IgD-negative memory B cell (primary cell): ENCODE measurements at regions not wholly inside any gene's neighbourhood (a gene's known extent, or its start where the extent isn't known, plus 50 kb on each side); places are given as distances from the start of the nearest gene placed in this dataset.
"Not testable (repeated sequence)": the region's sequence is repeated elsewhere in the genome, so short reads cannot be mapped to it uniquely, and the experiment has no call there.

Experiments
- H3K27ac Mint-ChIP-seq, 3 donors: one replicate each; pipeline ENCODE4 v1.8.0; 2020 to 2022; ENCODE audit warnings: mild to moderate bottlenecking in 3 of 3, mixed read lengths in 3 of 3, moderate library complexity in 1 of 3
- H3K27me3 Mint-ChIP-seq: one replicate; pipeline ENCODE4 v1.8.0; 2021; ENCODE audit warnings: mixed read lengths
- H3K36me3 Mint-ChIP-seq: one replicate; pipeline ENCODE4 v1.8.0; 2020; ENCODE audit warnings: mild to moderate bottlenecking, mixed read lengths
- H3K4me1 Mint-ChIP-seq, 3 donors: one replicate each; pipeline ENCODE4 v1.8.0; 2020 to 2022; ENCODE audit warnings: mixed read lengths in 3 of 3, mild to moderate bottlenecking in 1 of 3
- H3K4me3 Mint-ChIP-seq, 4 donors: one replicate each; pipeline ENCODE4 v1.8.0; 2020 to 2022; ENCODE audit warnings: mild to moderate bottlenecking in 4 of 4, mixed read lengths in 4 of 4, moderate library complexity in 3 of 4
- H3K9me3 Mint-ChIP-seq, 3 donors: one replicate each; pipeline ENCODE4 v1.8.0; 2020 to 2021; ENCODE audit warnings: mixed read lengths in 3 of 3, mild to moderate bottlenecking in 1 of 3

- Mint-ChIP-seq H3K4me3 (no peak overlapping the region), H3K27ac (no peak overlapping the region), H3K4me1 (no peaks in the 10 kb centered on the region), H3K27me3 (peaks cover 1% of the 10 kb centered on the region), H3K9me3 (peaks cover 0 to 1% (median 0%) of the 10 kb centered on the region in 3 donors), H3K36me3 (no peaks in the 10 kb centered on the region)
These were observed 59.8 kb upstream of the C5orf63 start for GRCh38 chr5:127133071-127133470.

- Mint-ChIP-seq H3K36me3 (no peaks in the 10 kb centered on the region), H3K4me3 (no peak overlapping the region), H3K4me1 (peaks cover 0 to 2% (median 0%) of the 10 kb centered on the region in 3 donors), H3K9me3 (peaks cover 0 to 1% (median 0%) of the 10 kb centered on the region in 3 donors), H3K27me3 (peaks cover 10% of the 10 kb centered on the region), H3K27ac (no peak overlapping the region)
These were observed 63.6 kb upstream of the C5orf63 start for GRCh38 chr5:127136908-127137307.

DNA sequence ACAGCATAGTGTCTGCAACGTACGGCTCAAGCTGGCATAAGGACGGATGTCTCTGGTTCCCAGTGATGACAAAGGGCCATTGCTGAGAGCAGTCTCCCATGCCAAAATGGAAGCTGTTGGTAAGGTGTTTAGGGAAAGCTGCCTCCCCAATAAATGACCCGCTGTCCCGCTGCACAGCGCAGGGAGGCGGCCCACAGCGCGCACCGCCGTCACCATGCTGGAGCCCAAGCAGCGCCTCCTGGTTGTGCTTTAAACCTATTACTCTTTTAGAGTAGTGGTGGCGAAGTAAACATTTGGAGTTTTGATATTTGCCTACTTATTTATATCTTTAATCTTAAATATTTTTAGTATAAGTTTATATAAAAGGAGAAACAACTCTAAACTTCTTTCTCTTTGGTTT lies 70.4 kb upstream of the C5orf63 start:
- Mint-ChIP-seq H3K36me3 (no peaks in the 10 kb centered on the region), H3K27ac (no peak overlapping the region), H3K27me3 (peaks cover 11% of the 10 kb centered on the region), H3K4me1 (peaks cover 0 to 2% (median 0%) of the 10 kb centered on the region in 3 donors), H3K9me3 (peaks cover 0 to 2% (median 2%) of the 10 kb centered on the region in 3 donors), H3K4me3 (no peak overlapping the region)

DNA sequence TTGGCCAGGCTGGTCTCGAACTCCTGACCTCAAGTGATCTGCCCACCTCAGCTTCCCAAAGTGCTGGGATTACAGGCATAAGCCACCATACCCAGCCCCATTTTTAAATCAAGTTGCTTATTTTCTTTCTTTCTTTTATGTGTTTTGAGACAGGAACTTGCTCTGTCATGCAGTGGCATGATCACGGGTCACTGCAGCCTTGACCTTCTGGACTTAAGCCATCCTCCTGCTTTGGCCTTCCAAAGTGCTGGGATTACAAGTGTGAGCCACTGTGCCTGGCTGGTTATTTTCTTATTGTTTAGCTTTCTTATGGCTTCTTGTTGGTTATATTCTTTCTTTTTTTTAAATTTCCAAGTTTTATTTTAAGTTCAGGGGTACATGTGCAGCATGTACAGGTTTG lies 79.7 kb upstream of the C5orf63 start:
- H3K9me3 Mint-ChIP-seq: peaks cover 2 to 18% (median 9%) of the 10 kb centered on the region in 3 donors
- H3K27me3 Mint-ChIP-seq: peaks cover 3% of the 10 kb centered on the region
- no peak overlapping the region for H3K4me3 Mint-ChIP-seq
- H3K36me3 Mint-ChIP-seq: no peaks in the 10 kb centered on the region
- H3K4me1 Mint-ChIP-seq: no peaks in the 10 kb centered on the region
- H3K27ac Mint-ChIP-seq: no peak overlapping the region

GRCh38 chr5:127153521-127153920 lies 80.2 kb upstream of the C5orf63 start:
- Mint-ChIP-seq H3K27me3 (peaks cover 3% of the 10 kb centered on the region), H3K4me3 (no peak overlapping the region), H3K27ac (no peak overlapping the region), H3K4me1 (no peaks in the 10 kb centered on the region), H3K9me3 (peaks cover 4 to 19% (median 9%) of the 10 kb centered on the region in 3 donors), H3K36me3 (no peaks in the 10 kb centered on the region)

DNA sequence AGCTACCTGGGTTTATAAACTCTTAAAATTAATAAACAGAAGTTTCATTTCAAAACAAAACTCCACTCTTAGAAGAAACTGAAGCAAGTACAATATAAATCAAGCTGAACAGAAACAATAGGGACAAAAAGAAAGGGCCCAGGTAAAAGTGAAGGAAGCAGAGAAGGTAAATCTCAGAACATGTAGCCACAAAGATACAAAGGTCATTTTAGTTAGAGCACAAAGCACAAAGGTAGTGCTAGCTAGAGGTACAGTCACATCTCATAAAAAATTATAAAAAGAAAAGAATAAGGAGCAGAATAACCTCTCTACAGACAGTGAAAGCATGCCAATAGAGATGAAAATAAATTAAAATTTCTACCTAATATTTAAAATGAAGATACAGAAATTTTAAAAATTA lies 90.4 kb upstream of the C5orf63 start:
- H3K4me3 Mint-ChIP-seq: no peak overlapping the region
- no peaks in the 10 kb centered on the region for H3K36me3 Mint-ChIP-seq
- H3K9me3 Mint-ChIP-seq: peaks cover 0 to 3% (median 1%) of the 10 kb centered on the region in 3 donors
- peaks cover 7% of the 10 kb centered on the region for H3K27me3 Mint-ChIP-seq
- H3K4me1 Mint-ChIP-seq: no peaks in the 10 kb centered on the region
- no peak overlapping the region for H3K27ac Mint-ChIP-seq

GRCh38 chr5:127170918-127171600 lies 97.8 kb upstream of the C5orf63 start:
- no peak overlapping the region for H3K4me3 Mint-ChIP-seq
- H3K4me1 Mint-ChIP-seq: peaks cover 0 to 2% (median 0%) of the 10 kb centered on the region in 3 donors

GRCh38 chr5:127176769-127177168 lies 103.5 kb upstream of the C5orf63 start:
- Mint-ChIP-seq H3K27ac (no peak overlapping the region), H3K36me3 (no peaks in the 10 kb centered on the region), H3K4me1 (no peaks in the 10 kb centered on the region), H3K9me3 (peaks cover 0 to 7% (median 6%) of the 10 kb centered on the region in 3 donors), H3K4me3 (no peak overlapping the region), H3K27me3 (peaks cover 8% of the 10 kb centered on the region)

More at GRCh38 chr5:127170918-127171600, 97.8 kb upstream of the C5orf63 start:
- Mint-ChIP-seq H3K27ac (peak overlapping the region in 1 of 3 donors; percentile 58), H3K36me3 (no peaks in the 10 kb centered on the region), H3K9me3 (peaks cover 0 to 6% (median 4%) of the 10 kb centered on the region in 3 donors), H3K27me3 (peaks cover 8% of the 10 kb centered on the region)

- not testable (repeated sequence) for H3K36me3 Mint-ChIP-seq, H3K27ac Mint-ChIP-seq, H3K9me3 Mint-ChIP-seq, H3K4me3 Mint-ChIP-seq, H3K4me1 Mint-ChIP-seq, H3K27me3 Mint-ChIP-seq
These were observed 108.0 kb upstream of the MEGF10 start for GRCh38 chr5:127182631-127183030.

GRCh38 chr5:127183332-127183731 lies 107.3 kb upstream of the MEGF10 start:
- no peak overlapping the region for H3K27ac Mint-ChIP-seq
- H3K36me3 Mint-ChIP-seq: no peaks in the 10 kb centered on the region
- H3K9me3 Mint-ChIP-seq: no peaks in the 10 kb centered on the region
- no peaks in the 10 kb centered on the region for H3K4me1 Mint-ChIP-seq
- H3K4me3 Mint-ChIP-seq: peak overlapping the region in 1 of 4 donors; percentile 46
- H3K27me3 Mint-ChIP-seq: peaks cover 2% of the 10 kb centered on the region

DNA sequence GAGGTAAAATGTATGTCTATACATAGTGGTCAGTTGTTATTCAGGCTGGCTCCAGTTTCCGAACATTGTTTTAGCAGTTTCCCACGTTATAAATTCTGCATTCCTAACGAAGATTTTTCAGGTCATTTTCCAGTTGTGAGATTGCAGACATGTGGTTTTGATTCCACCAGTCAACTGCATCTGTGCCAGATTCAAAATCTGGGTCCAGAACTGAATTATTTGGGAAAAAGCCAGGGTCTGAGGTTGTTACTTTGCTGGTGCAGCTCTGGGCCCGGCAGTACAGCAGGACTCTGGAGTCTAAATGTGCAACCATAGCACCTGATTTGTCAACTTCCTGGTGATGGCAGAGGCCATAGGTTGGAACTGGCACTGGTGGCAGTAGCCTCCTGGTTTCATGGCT lies 105.7 kb upstream of the MEGF10 start:
- no peaks in the 10 kb centered on the region for H3K9me3 Mint-ChIP-seq
- H3K4me3 Mint-ChIP-seq: no peak overlapping the region
- no peak overlapping the region for H3K27ac Mint-ChIP-seq
- peaks cover 2% of the 10 kb centered on the region for H3K27me3 Mint-ChIP-seq
- H3K36me3 Mint-ChIP-seq: no peaks in the 10 kb centered on the region
- no peaks in the 10 kb centered on the region for H3K4me1 Mint-ChIP-seq

DNA sequence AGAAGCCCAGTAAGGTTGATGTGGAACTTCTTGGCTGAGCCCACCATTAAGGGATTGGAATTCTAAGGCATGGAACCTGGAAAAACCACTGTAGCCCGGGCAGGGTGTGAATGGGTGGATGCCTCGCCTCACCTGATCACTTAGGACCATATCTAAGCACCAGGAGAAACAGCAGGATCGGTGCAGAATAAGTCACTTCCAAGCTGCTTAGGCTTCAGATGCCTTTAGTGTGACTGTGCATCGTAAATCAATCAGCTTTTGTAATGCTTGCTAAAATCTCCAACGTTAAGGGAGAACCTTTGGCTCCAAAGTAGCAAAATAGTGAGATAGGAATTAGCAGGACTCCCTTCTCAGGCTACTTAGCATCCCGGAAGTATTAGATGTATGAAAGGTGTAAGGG lies 103.9 kb upstream of the MEGF10 start:
- Mint-ChIP-seq H3K27ac (no peak overlapping the region), H3K4me1 (no peaks in the 10 kb centered on the region), H3K27me3 (peaks cover 2% of the 10 kb centered on the region), H3K36me3 (peaks cover 2% of the 10 kb centered on the region), H3K9me3 (no peaks in the 10 kb centered on the region), H3K4me3 (no peak overlapping the region)

GRCh38 chr5:127187706-127188105 lies 102.9 kb upstream of the MEGF10 start:
- peaks cover 2% of the 10 kb centered on the region for H3K27me3 Mint-ChIP-seq
- no peaks in the 10 kb centered on the region for H3K4me1 Mint-ChIP-seq
- H3K4me3 Mint-ChIP-seq: no peak overlapping the region
- H3K36me3 Mint-ChIP-seq: peaks cover 2% of the 10 kb centered on the region
- H3K9me3 Mint-ChIP-seq: no peaks in the 10 kb centered on the region
- H3K27ac Mint-ChIP-seq: no peak overlapping the region

DNA sequence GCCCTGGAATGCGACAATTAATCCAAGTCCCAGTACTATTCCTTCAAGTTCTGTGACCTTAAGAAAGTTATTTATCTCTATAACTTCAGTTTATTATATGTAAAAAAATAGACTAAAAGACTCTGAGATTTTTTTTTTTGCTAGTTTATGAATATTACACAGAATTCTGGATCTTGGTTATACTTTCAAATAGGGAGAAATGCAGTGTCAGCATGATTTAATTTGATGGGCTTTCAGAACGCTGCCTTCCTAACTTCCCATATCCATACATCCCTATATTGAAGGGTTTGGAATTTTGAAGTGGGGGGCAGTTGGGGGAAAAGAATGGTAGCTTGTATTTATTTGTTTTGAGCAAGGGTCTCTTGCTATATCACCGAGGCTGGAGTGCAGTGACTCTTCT lies 98.4 kb upstream of the MEGF10 start:
- Mint-ChIP-seq H3K9me3 (no peaks in the 10 kb centered on the region), H3K27ac (no peak overlapping the region), H3K27me3 (peaks cover 3% of the 10 kb centered on the region), H3K36me3 (peaks cover 4% of the 10 kb centered on the region), H3K4me3 (no peak overlapping the region), H3K4me1 (no peaks in the 10 kb centered on the region)

GRCh38 chr5:127192836-127193338 lies 97.7 kb upstream of the MEGF10 start:
- Mint-ChIP-seq H3K27me3 (peaks cover 3% of the 10 kb centered on the region), H3K27ac (no peak overlapping the region), H3K9me3 (no peaks in the 10 kb centered on the region), H3K4me1 (no peaks in the 10 kb centered on the region), H3K36me3 (peaks cover 4% of the 10 kb centered on the region), H3K4me3 (no peak overlapping the region)

DNA sequence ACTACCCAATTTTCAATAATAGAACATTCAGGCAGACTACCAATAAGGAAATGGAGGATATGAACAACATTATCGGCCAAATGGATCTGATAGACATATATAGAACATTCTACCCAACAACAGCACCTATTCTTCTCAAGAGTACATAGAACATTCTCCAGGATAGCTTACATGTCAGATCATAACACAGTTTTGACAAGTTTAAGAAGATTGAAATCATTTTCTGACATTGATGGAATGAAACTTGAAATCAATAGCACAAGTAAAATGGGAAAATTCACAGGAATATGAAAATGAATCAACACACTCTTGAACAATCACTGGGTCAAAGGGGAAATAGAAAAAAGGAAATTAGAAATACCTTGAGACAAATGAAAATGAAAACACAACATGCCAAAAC lies 94.6 kb upstream of the MEGF10 start:
- H3K9me3 Mint-ChIP-seq: peaks cover 2 to 9% (median 2%) of the 10 kb centered on the region in 3 donors
- H3K27ac Mint-ChIP-seq: no peak overlapping the region
- peaks cover 4% of the 10 kb centered on the region for H3K36me3 Mint-ChIP-seq
- no peaks in the 10 kb centered on the region for H3K4me1 Mint-ChIP-seq
- no peak overlapping the region for H3K4me3 Mint-ChIP-seq
- H3K27me3 Mint-ChIP-seq: peaks cover 9% of the 10 kb centered on the region
